ENCODE measurements at regions not wholly inside any gene's neighbourhood (a gene's known extent, or its start where the extent isn't known, plus 50 kb on each side); places are given as distances from the start of the nearest gene placed in this dataset.

GRCh38 chr22:25478111-25478510 lies 86.4 kb upstream of the GRK3 start:
- no peak for TF ChIP-seq YY1 (IDR thresholded peaks at IDR 0.05; ENCODE audit: insufficient read depth, insufficient read length)
- no peak for TF ChIP-seq SUZ12 (IDR thresholded peaks at IDR 0.05; ENCODE audit: extremely low read depth, insufficient read depth, insufficient read length)

All from NT2/D1 (cell line).